Adrenal gland (tissue), 9 donors: ENCODE measurements at regions not wholly inside any gene's neighbourhood (a gene's known extent, or its start where the extent isn't known, plus 50 kb on each side); places are given as distances from the start of the nearest gene placed in this dataset.

Source experiments
- DNase-seq, 7 donors: peaks; one replicate each; pipeline ENCODE4 v3.0.0-alpha.2; 2019 to 2020
- H3K27ac ChIP-seq, 5 donors: fragments of 200-600 bp; sonication (generic) in 4 of 5; 1 replicate in 3 of 5; 2 replicates in 2 of 5; pipeline versions ENCODE4 v1.5.1 to v1.8.0; 2016 to 2020; ENCODE audit warnings: mild to moderate bottlenecking in 1 of 5
- H3K27me3 ChIP-seq: fragments of 200-600 bp; 2 replicates; pipeline ENCODE4 v1.8.0; 2021
- H3K36me3 ChIP-seq, 2 donors: fragments of 200-600 bp; replicated peaks in 1 of 2; 1 replicate in 1 of 2; 2 replicates in 1 of 2; pipeline versions ENCODE4 v1.5.1 to v1.8.0; 2018 to 2022
- H3K4me1 ChIP-seq, 2 donors: fragments of 200-600 bp; replicated peaks in 1 of 2; 1 replicate in 1 of 2; 2 replicates in 1 of 2; pipeline versions ENCODE4 v1.5.1 to v1.8.0; 2018 to 2021
- H3K4me3 ChIP-seq, 4 donors: fragments of 200-600 bp; sonication (generic) in 3 of 4; one replicate each; pipeline ENCODE4 v1.5.1; 2016 to 2018
- H3K9me3 ChIP-seq, 3 donors: fragments of 200-600 bp; sonication (generic) in 1 of 3; replicated peaks in 1 of 3; 1 replicate in 2 of 3; 2 replicates in 1 of 3; pipeline versions ENCODE4 v1.5.1 to v1.8.0; 2016 to 2021
- CTCF ChIP-seq, 6 experiments: fragments of 450-650 bp in 4 of 6; fragments of 200-600 bp in 2 of 6; sonication (generic) in 1 of 6; IDR thresholded peaks; 1 replicate in 5 of 6; 2 replicates in 1 of 6; pipeline versions ENCODE4 v1.5.1 to v1.8.0; 2016 to 2021; ENCODE audit warnings: antibody characterized with exemption in 6 of 6, mild to moderate bottlenecking in 2 of 6, moderate library complexity in 1 of 6
- POLR2A ChIP-seq, 2 donors: fragments of 450-650 bp; IDR thresholded peaks; one replicate each; pipeline ENCODE4 v1.6.1; 2017; ENCODE audit warnings: antibody characterized with exemption in 2 of 2, mild to moderate bottlenecking in 2 of 2, moderate library complexity in 1 of 2
- WGBS, 4 donors: extraction: QIAGEN DNeasy Blood & Tissue Kit in 2 of 4; methylation state at CpG; one replicate each; pipeline versions ENCODE4 v1.1.5 to v1.1.7; 2013 to 2017; 5-methylcytosine and 5-hydroxymethylcytosine counted together
- intact Hi-C, 2 donors: fragments of 100-400 bp; cut with DNase I; formaldehyde crosslinking; loops; one replicate each; pipeline versions ENCODE4 v1.14.1 to v1.15.0; 2022 to 2023
- donor health status: healthy with polysubstance abuse.
- donor health status: Bipolar disorder and iron deficiency.
- donor health status: DM: yes; HTN: yes; CAD: no.
- donor health status: DM: no; HTN: no; CAD: no.
- donor health status: DM: no; HTN: no; CAD: no.

- Histone ChIP-seq H3K27me3 (no peaks in the 10 kb centered on the region), H3K4me3 (peak overlapping the region in 2 of 4 donors; percentile 4 to 52), H3K36me3 (no peaks in the 10 kb centered on the region), H3K4me1 (peaks cover 0 to 12% of the 10 kb centered on the region in 2 donors), H3K27ac (peak overlapping the region in 4 of 5 donors; percentile 15 to 82 (median 52)), H3K9me3 (no peaks in the 10 kb centered on the region)
- intact Hi-C loops, result no loop called here
- TF ChIP-seq CTCF (IDR thresholded peaks at IDR 0.05) (no peak), POLR2A (IDR thresholded peaks at IDR 0.05) (peak in 1 of 2 donors; percentile 24)
- 19 to 29% (median 21%) methylated on average over 19 to 50 of the region's 50 CpGs for WGBS, 4 donors
- DNase-seq, result peak; percentile 49 to 84 (median 73)
Measured at GRCh38 chr12:30822385-30823155, 67.8 kb upstream of the CAPRIN2 start.

- TF ChIP-seq CTCF (IDR thresholded peaks at IDR 0.05) (no peak), POLR2A (IDR thresholded peaks at IDR 0.05) (no peak)
- 59 to 75% (median 64%) methylated on average over 2 of the region's 2 CpGs for WGBS, 4 donors
- H3K27me3 ChIP-seq, result no peaks in the 10 kb centered on the region
- no peaks in the 10 kb centered on the region for H3K9me3 ChIP-seq
- intact Hi-C loops, result no loop called here
- H3K4me1 ChIP-seq, result peaks cover 0 to 12% of the 10 kb centered on the region in 2 donors
- DNase-seq, result no peak
- no peak overlapping the region for H3K4me3 ChIP-seq
- H3K27ac ChIP-seq, result no peak overlapping the region
- H3K36me3 ChIP-seq, result no peaks in the 10 kb centered on the region
Measured at GRCh38 chr12:30820406-30820946, 65.7 kb upstream of the CAPRIN2 start.

- Histone ChIP-seq H3K9me3 (no peaks in the 10 kb centered on the region), H3K4me3 (no peak overlapping the region), H3K27ac (no peak overlapping the region), H3K4me1 (peaks cover 0 to 12% of the 10 kb centered on the region in 2 donors), H3K27me3 (no peaks in the 10 kb centered on the region), H3K36me3 (no peaks in the 10 kb centered on the region)
- WGBS, 4 donors, result 92 to 100% (median 96%) methylated on average over 1 of the region's 1 CpG
- TF ChIP-seq POLR2A (IDR thresholded peaks at IDR 0.05), result no peak
- TF ChIP-seq CTCF (IDR thresholded peaks at IDR 0.05), result no peak
- intact Hi-C loops, result no loop called here
- DNase-seq, result no peak
Measured at GRCh38 chr12:30818562-30818961, 63.8 kb upstream of the CAPRIN2 start.

- intact Hi-C loops, result no loop called here
- DNase-seq, result no peak
- no peaks in the 10 kb centered on the region for H3K36me3 ChIP-seq
- TF ChIP-seq CTCF (IDR thresholded peaks at IDR 0.05), result no peak
- no peak for TF ChIP-seq POLR2A (IDR thresholded peaks at IDR 0.05)
- no peaks in the 10 kb centered on the region for H3K27me3 ChIP-seq
- WGBS, 4 donors, result 70 to 86% (median 77%) methylated on average over 6 of the region's 6 CpGs
- no peaks in the 10 kb centered on the region for H3K4me1 ChIP-seq
- H3K9me3 ChIP-seq, result no peaks in the 10 kb centered on the region
- H3K4me3 ChIP-seq, result no peak overlapping the region
- H3K27ac ChIP-seq, result no peak overlapping the region
Measured at GRCh38 chr12:30816742-30817465, 62.2 kb upstream of the CAPRIN2 start.
